WTC11 (cell line): ENCODE measurements at regions not wholly inside any gene's neighbourhood (a gene's known extent, or its start where the extent isn't known, plus 50 kb on each side); places are given as distances from the start of the nearest gene placed in this dataset.

Experiments
- ATAC-seq: fragments of 200-7000 bp; cut with Tn5 transposase; 2 replicates; pipeline ENCODE4 v1.10.0; 2021; ENCODE audit warnings: mild to moderate bottlenecking, moderate library complexity
- CTCF ChIA-PET: fragments of 300-600 bp; sonication (Branson Sonifier 250); formaldehyde crosslinking; loops from one replicate; lab custom pipeline; 2021; ENCODE audit warnings: antibody characterized with exemption; lab: Charles Lee
- POLR2A ChIA-PET: fragments of 350-600 bp; sonication (Branson Sonifier 250); formaldehyde crosslinking; loops from one replicate; lab custom pipeline; 2021; ENCODE audit warnings: antibody characterized with exemption; lab: Charles Lee
- DNase-seq: peaks from one replicate; pipeline ENCODE4 v3.0.0; 2021; ENCODE audit warnings: low spot score
- H3K27ac Mint-ChIP-seq: 2 replicates; pipeline ENCODE4 v1.8.0; 2021; ENCODE audit warnings: mixed read lengths
- H3K27me3 Mint-ChIP-seq: 2 replicates; pipeline ENCODE4 v1.8.0; 2021; ENCODE audit warnings: low read depth, mild to moderate bottlenecking, moderate library complexity, mixed read lengths
- H3K36me3 Mint-ChIP-seq: 2 replicates; pipeline ENCODE4 v1.8.0; 2021; ENCODE audit warnings: mixed read lengths
- H3K4me1 Mint-ChIP-seq: 2 replicates; pipeline ENCODE4 v1.8.0; 2022; ENCODE audit warnings: mixed read lengths
- H3K4me3 Mint-ChIP-seq: 2 replicates; pipeline ENCODE4 v1.8.0; 2021; ENCODE audit warnings: mild to moderate bottlenecking, moderate library complexity, mixed read lengths
- H3K9me3 Mint-ChIP-seq: 2 replicates; pipeline ENCODE4 v1.8.0; 2021; ENCODE audit warnings: mixed read lengths
- ARID4B ChIP-seq: sonication (generic); formaldehyde crosslinking; IDR thresholded peaks from 2 replicates; pipeline ENCODE4 v1.8.0; 2023; ENCODE audit warnings: missing genetic modification reagents, mild to moderate bottlenecking, borderline replicate concordance
- CTCF ChIP-seq: fragments of 200-600 bp; IDR thresholded peaks from 2 replicates; pipeline ENCODE4 v1.8.0; 2022; ENCODE audit warnings: antibody characterized with exemption
- GTF2I ChIP-seq: fragments of 250-450 bp; sonication (Bioruptor Pico); conservative IDR thresholded peaks from 2 replicates; pipeline ENCODE4 v1.4.0; 2021; ENCODE audit warnings: mild to moderate bottlenecking
- NFATC4 ChIP-seq: fragments of 250-450 bp; sonication (Bioruptor Pico); IDR thresholded peaks from 2 replicates; pipeline ENCODE4 v1.9.0; 2021; ENCODE audit warnings: mild to moderate bottlenecking
- NFYB ChIP-seq: sonication (generic); formaldehyde crosslinking; conservative IDR thresholded peaks from 2 replicates; pipeline ENCODE4 v1.8.0; 2022; ENCODE audit warnings: low read depth, missing genetic modification reagents
- NR1H2 ChIP-seq: sonication (generic); formaldehyde crosslinking; IDR thresholded peaks from 2 replicates; pipeline ENCODE4 v1.9.0; 2021; ENCODE audit warnings: mild to moderate bottlenecking, moderate library complexity, missing genetic modification reagents
- PRRX2 ChIP-seq: fragments of 250-450 bp; sonication (Bioruptor Pico); IDR thresholded peaks from 2 replicates; pipeline ENCODE4 v1.8.0; 2021; ENCODE audit warnings: mild to moderate bottlenecking
- TCF7 ChIP-seq: sonication (generic); formaldehyde crosslinking; IDR thresholded peaks from 2 replicates; pipeline ENCODE4 v1.8.0; 2022; ENCODE audit warnings: mild to moderate bottlenecking, low read depth, missing genetic modification reagents, moderate library complexity
- TEAD1 ChIP-seq: sonication (generic); formaldehyde crosslinking; IDR thresholded peaks from 2 replicates; pipeline ENCODE4 v1.8.0; 2022; ENCODE audit warnings: mild to moderate bottlenecking, missing genetic modification reagents
- TEAD4 ChIP-seq: sonication (generic); formaldehyde crosslinking; IDR thresholded peaks from 2 replicates; pipeline ENCODE4 v1.8.0; 2022; ENCODE audit warnings: mild to moderate bottlenecking, missing genetic modification reagents
- TP53 ChIP-seq: sonication (generic); formaldehyde crosslinking; IDR thresholded peaks from 2 replicates; pipeline ENCODE4 v1.8.1; 2023; ENCODE audit warnings: mild to moderate bottlenecking, missing genetic modification reagents
- ZNF121 ChIP-seq: sonication (generic); formaldehyde crosslinking; IDR thresholded peaks from 2 replicates; pipeline ENCODE4 v1.8.0; 2023; ENCODE audit warnings: missing genetic modification reagents
- ZNF263 ChIP-seq: sonication (generic); formaldehyde crosslinking; IDR thresholded peaks from 2 replicates; pipeline ENCODE4 v1.8.1; 2022; ENCODE audit warnings: low read depth, mild to moderate bottlenecking, moderate library complexity, missing genetic modification reagents
- ZNF281 ChIP-seq: sonication (generic); formaldehyde crosslinking; IDR thresholded peaks from 2 replicates; pipeline ENCODE4 v1.8.0; 2023; ENCODE audit warnings: mild to moderate bottlenecking, missing genetic modification reagents
- TF ChIP-seq, protein P1 (sequence below): sonication (generic); formaldehyde crosslinking; IDR thresholded peaks from 2 replicates; pipeline ENCODE4 v1.8.1; 2023; ENCODE audit warnings: mild to moderate bottlenecking, moderate library complexity, missing genetic modification reagents
- TF ChIP-seq, protein P2 (sequence below): fragments of 250-450 bp; sonication (Bioruptor Pico); IDR thresholded peaks from 2 replicates; pipeline ENCODE4 v1.9.0; 2021; ENCODE audit warnings: mild to moderate bottlenecking

DNA sequence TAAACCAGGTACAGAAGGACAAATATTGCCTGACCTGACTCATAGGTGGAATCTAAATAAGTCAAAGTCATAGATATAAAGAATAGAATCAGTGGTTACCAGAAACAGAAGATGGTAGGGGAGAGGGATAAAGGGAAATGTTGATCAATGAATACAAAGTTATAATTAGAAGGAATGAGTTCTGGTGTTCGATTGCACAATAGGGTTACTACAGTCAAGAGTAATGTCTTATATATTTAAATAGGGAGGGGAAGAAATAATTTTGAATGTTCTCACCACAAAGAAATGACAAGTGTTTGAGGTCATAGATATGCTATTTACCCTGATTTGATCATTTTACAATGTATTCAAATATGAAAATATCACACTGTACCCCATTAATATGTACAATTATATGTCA, 1541.2 kb downstream of the SLITRK1 start:
- Mint-ChIP-seq H3K27ac (no peak overlapping the region), H3K36me3 (no peaks in the 10 kb centered on the region), H3K4me1 (peaks cover 3% of the 10 kb centered on the region), H3K4me3 (no peak overlapping the region), H3K27me3 (no peaks in the 10 kb centered on the region), H3K9me3 (no peaks in the 10 kb centered on the region)
- ATAC-seq: no peak
- no peak for TF ChIP-seq TCF7 (CRISPR knock-in tag)
- TF ChIP-seq, protein P1, sequence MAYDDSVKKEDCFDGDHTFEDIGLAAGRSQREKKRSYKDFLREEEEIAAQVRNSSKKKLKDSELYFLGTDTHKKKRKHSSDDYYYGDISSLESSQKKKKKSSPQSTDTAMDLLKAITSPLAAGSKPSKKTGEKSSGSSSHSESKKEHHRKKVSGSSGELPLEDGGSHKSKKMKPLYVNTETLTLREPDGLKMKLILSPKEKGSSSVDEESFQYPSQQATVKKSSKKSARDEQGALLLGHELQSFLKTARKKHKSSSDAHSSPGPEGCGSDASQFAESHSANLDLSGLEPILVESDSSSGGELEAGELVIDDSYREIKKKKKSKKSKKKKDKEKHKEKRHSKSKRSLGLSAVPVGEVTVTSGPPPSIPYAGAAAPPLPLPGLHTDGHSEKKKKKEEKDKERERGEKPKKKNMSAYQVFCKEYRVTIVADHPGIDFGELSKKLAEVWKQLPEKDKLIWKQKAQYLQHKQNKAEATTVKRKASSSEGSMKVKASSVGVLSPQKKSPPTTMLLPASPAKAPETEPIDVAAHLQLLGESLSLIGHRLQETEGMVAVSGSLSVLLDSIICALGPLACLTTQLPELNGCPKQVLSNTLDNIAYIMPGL (CRISPR knock-in tag): no peak
- no peak for TF ChIP-seq ZNF263 (CRISPR knock-in tag)
- TF ChIP-seq TEAD4 (CRISPR knock-in tag): no peak
- no peak for TF ChIP-seq TP53 (CRISPR knock-in tag)
- TF ChIP-seq GTF2I (CRISPR knock-in tag): no peak
- no peak for TF ChIP-seq NR1H2 (CRISPR knock-in tag)
- no peak for TF ChIP-seq NFATC4 (CRISPR knock-in tag)
- TF ChIP-seq, protein P2, sequence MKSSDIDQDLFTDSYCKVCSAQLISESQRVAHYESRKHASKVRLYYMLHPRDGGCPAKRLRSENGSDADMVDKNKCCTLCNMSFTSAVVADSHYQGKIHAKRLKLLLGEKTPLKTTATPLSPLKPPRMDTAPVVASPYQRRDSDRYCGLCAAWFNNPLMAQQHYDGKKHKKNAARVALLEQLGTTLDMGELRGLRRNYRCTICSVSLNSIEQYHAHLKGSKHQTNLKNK: no peak
- no peak for TF ChIP-seq TEAD1 (CRISPR knock-in tag)
- TF ChIP-seq NFYB (CRISPR knock-in tag): no peak
- no peak for TF ChIP-seq ZNF121 (CRISPR knock-in tag)
- no peak for TF ChIP-seq PRRX2
- no peak for TF ChIP-seq ARID4B (CRISPR knock-in tag)
- no peak for DNase-seq
- ChIA-PET POLR2A (no interaction called here), CTCF (no interaction called here)

GRCh38 chr13:82330499-82330898, 1551.8 kb downstream of the SLITRK1 start:
- no peak overlapping the region for H3K27ac Mint-ChIP-seq
- H3K9me3 Mint-ChIP-seq: peaks cover 13% of the 10 kb centered on the region
- ChIA-PET POLR2A (no interaction called here), CTCF (interaction anchor here (1.2 kb wide), 1 partner anchor 400 kb away, joined by 4 read pairs; no protein-coding TSS in a partner anchor)
- peak; percentile 72 for TF ChIP-seq CTCF
- no peak for TF ChIP-seq ZNF281 (CRISPR knock-in tag)
- peak; percentile 65 for ATAC-seq
- H3K36me3 Mint-ChIP-seq: peaks cover 2% of the 10 kb centered on the region
- H3K4me3 Mint-ChIP-seq: no peak overlapping the region
- no peaks in the 10 kb centered on the region for H3K4me1 Mint-ChIP-seq
- no peak for DNase-seq
- no peaks in the 10 kb centered on the region for H3K27me3 Mint-ChIP-seq
